Endothelial cell (in vitro differentiated cells): ENCODE measurements at regions not wholly inside any gene's neighbourhood (a gene's known extent, or its start where the extent isn't known, plus 50 kb on each side); places are given as distances from the start of the nearest gene placed in this dataset.

Experiments used
- DNase-seq: peaks from one replicate; pipeline ENCODE4 v3.0.0; 2021; ENCODE audit warnings: low spot score
- H3K27ac Mint-ChIP-seq: one replicate; pipeline ENCODE4 v1.8.0; 2021; ENCODE audit warnings: mixed read lengths, inconsistent platforms; ENCODE audit not compliant: unreplicated experiment
- H3K27me3 Mint-ChIP-seq: one replicate; pipeline ENCODE4 v1.8.0; 2021; ENCODE audit warnings: mild to moderate bottlenecking, moderate library complexity, mixed read lengths, inconsistent platforms; ENCODE audit not compliant: unreplicated experiment
- H3K36me3 Mint-ChIP-seq: one replicate; pipeline ENCODE4 v1.8.0; 2021; ENCODE audit warnings: mild to moderate bottlenecking, low read depth, mixed read lengths, inconsistent platforms; ENCODE audit not compliant: unreplicated experiment
- H3K4me1 Mint-ChIP-seq: one replicate; pipeline ENCODE4 v1.8.0; 2021; ENCODE audit warnings: mild to moderate bottlenecking, mixed read lengths, inconsistent platforms; ENCODE audit not compliant: unreplicated experiment
- H3K4me3 Mint-ChIP-seq: one replicate; pipeline ENCODE4 v1.8.0; 2021; ENCODE audit warnings: mild to moderate bottlenecking, mixed read lengths, inconsistent platforms; ENCODE audit not compliant: unreplicated experiment
- H3K9me3 Mint-ChIP-seq: one replicate; pipeline ENCODE4 v1.8.0; 2021; ENCODE audit warnings: mixed read lengths, inconsistent platforms; ENCODE audit not compliant: unreplicated experiment
- TF ChIP-seq, protein P1 (sequence below): fragments of 200-600 bp; sonication (generic); IDR thresholded peaks from one replicate; pipeline ENCODE4 v1.5.0; 2021; ENCODE audit warnings: antibody characterized with exemption; ENCODE audit not compliant: unreplicated experiment

DNA sequence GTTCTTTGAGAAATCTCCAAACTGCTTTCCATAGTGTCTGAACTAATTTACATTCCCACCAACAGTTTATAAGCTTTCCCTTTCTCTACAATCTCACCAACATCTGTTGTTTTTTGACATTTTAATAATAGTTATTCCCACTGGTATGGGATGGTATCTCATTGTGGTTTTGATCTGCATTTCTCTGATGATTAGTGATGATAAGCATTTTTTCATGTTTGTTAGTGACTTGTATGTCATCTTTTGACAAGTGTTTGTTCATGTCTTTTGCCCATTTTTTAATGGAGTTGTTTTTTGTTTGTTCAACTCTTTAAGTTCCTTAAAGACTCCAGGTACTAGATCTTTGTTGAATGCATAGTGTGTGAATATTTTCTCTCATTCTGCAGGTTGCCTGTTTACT, 116.6 kb upstream of the TSC22D2 start:
- Mint-ChIP-seq H3K36me3 (no peaks in the 10 kb centered on the region), H3K27ac (no peak overlapping the region), H3K4me3 (no peak overlapping the region), H3K9me3 (no peaks in the 10 kb centered on the region), H3K4me1 (peaks cover 4% of the 10 kb centered on the region), H3K27me3 (no peaks in the 10 kb centered on the region)
- no peak for DNase-seq
- TF ChIP-seq, protein P1, sequence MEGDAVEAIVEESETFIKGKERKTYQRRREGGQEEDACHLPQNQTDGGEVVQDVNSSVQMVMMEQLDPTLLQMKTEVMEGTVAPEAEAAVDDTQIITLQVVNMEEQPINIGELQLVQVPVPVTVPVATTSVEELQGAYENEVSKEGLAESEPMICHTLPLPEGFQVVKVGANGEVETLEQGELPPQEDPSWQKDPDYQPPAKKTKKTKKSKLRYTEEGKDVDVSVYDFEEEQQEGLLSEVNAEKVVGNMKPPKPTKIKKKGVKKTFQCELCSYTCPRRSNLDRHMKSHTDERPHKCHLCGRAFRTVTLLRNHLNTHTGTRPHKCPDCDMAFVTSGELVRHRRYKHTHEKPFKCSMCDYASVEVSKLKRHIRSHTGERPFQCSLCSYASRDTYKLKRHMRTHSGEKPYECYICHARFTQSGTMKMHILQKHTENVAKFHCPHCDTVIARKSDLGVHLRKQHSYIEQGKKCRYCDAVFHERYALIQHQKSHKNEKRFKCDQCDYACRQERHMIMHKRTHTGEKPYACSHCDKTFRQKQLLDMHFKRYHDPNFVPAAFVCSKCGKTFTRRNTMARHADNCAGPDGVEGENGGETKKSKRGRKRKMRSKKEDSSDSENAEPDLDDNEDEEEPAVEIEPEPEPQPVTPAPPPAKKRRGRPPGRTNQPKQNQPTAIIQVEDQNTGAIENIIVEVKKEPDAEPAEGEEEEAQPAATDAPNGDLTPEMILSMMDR: no peak

DNA sequence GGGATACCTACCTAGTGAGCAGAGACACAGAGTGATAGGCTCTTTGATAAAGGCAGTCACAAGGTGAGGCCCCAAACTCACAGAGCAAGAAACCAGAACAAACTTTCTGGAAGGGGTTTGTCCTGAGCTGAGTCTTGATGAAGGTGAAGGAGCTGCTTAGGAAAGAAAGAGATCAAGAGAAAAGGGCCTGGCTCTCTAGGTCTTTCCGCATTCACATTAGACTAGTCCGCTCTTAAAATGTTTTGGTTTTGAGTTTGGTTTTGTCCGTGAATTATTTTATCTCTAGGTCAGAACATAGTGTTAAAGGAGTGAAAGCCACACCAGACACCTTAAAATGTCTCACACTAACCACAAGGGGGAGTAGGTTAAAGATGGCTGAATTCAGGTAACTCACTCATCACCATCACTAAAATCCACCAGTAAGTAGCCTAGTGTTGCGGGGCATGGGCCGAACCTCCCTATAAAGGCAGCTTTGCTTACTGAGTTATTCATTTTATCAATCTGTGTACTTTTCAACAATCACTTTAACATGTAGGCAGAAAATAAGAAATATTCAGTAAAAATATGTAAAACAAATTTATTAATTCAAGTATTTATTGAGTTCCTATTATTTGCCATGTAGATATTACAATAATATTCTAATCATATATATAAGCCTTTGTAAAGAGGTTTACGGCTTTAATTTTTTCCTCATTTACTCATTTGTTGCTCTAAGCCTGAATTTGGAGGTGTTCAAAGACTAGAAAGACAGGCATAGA, 121.5 kb upstream of the TSC22D2 start:
- peak; percentile 4 for DNase-seq
- Mint-ChIP-seq H3K27ac (no peak overlapping the region), H3K4me3 (no peak overlapping the region), H3K36me3 (no peaks in the 10 kb centered on the region), H3K27me3 (no peaks in the 10 kb centered on the region), H3K9me3 (no peaks in the 10 kb centered on the region), H3K4me1 (no peaks in the 10 kb centered on the region)
- TF ChIP-seq, protein P1: peak; percentile 48

DNA sequence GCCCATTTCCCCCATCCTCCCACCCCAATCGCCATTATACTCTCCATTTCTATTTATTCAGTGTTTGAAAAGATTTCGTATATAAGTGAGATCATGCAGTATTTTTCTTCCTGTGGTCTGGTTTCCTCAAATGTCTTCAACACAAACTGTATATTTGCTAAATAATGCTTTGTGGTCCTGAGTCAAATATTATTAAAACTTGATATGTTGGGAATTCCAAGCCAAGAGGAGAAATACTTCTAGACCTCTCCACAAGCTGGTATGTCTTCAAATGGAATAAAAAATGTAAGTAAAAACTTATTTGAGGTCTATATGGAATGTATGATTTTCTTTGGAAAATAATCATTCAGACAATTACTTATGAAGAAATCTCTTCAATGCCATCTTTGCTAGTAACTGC, 122.5 kb upstream of the TSC22D2 start:
- Mint-ChIP-seq H3K4me3 (no peak overlapping the region), H3K4me1 (no peaks in the 10 kb centered on the region), H3K36me3 (no peaks in the 10 kb centered on the region), H3K9me3 (no peaks in the 10 kb centered on the region), H3K27ac (no peak overlapping the region), H3K27me3 (no peaks in the 10 kb centered on the region)
- DNase-seq: no peak
- TF ChIP-seq, protein P1: no peak

DNA sequence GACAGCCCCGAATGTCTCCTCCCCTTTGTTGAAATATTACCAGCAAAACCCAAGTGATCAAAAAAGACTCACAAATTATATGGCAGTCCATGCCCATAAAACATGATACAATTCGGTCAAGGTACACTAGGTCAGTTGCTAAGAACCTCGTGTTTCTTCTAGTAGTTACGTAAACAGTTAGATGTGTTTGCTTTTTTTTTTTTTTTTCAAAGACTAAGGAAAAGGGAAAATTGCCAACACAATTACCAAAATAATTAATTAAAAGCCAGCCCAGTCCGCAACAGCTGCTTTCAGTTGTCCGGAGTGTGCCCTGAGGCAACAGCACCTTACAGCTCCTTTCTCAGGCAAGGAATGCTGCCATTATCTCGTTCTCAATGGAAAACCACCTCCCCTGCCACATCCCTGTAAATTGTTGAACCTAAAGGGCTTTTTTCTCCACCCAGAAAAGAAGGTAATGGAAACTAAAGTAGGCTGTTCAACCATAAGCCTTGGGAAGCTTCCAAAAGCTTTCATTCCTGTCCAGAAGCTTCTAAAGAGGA, 129.2 kb upstream of the TSC22D2 start:
- no peaks in the 10 kb centered on the region for H3K27me3 Mint-ChIP-seq
- H3K27ac Mint-ChIP-seq: no peak overlapping the region
- no peaks in the 10 kb centered on the region for H3K36me3 Mint-ChIP-seq
- H3K4me1 Mint-ChIP-seq: peaks cover 10% of the 10 kb centered on the region
- no peaks in the 10 kb centered on the region for H3K9me3 Mint-ChIP-seq
- TF ChIP-seq, protein P1: no peak
- H3K4me3 Mint-ChIP-seq: no peak overlapping the region
- DNase-seq: no peak

DNA sequence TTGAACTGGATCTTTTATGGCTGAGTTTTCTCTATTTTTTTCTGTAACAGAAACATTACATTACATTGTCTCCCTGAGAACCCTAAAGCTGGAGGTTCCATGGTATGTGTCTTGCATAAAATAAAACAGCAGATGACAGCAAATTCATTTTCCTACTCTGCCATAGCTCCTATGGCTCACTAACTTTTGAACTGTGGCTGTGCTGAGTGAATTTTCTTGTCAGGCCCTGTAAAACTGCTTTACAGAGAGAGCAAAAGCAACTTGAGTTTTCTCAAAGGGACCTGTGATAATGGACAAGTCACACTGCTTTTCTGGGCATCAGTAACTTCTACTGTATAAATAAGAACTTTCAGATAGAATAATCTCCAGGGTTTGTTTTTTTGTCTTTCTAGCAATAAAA, 129.9 kb upstream of the TSC22D2 start:
- H3K27ac Mint-ChIP-seq: no peak overlapping the region
- H3K36me3 Mint-ChIP-seq: no peaks in the 10 kb centered on the region
- no peak overlapping the region for H3K4me3 Mint-ChIP-seq
- TF ChIP-seq, protein P1: no peak
- no peak for DNase-seq
- H3K9me3 Mint-ChIP-seq: no peaks in the 10 kb centered on the region
- no peaks in the 10 kb centered on the region for H3K27me3 Mint-ChIP-seq
- peaks cover 10% of the 10 kb centered on the region for H3K4me1 Mint-ChIP-seq
